Fibroblast of villous mesenchyme (primary cell): ENCODE measurements at regions not wholly inside any gene's neighbourhood (a gene's known extent, or its start where the extent isn't known, plus 50 kb on each side); places are given as distances from the start of the nearest gene placed in this dataset.

ENCODE experiments used
- DNase-seq: peaks from one replicate; pipeline ENCODE4 v3.0.0-alpha.2; 2010; ENCODE audit warnings: low read depth
- H3K4me3 ChIP-seq: 2 replicates; pipeline ENCODE4 v1.5.1; 2011; ENCODE audit warnings: low read depth, mild to moderate bottlenecking, low read length
- CTCF ChIP-seq: IDR thresholded peaks from 2 replicates; pipeline ENCODE4 v1.5.1; 2012; ENCODE audit warnings: low read depth, mild to moderate bottlenecking, low read length; ENCODE audit not compliant: insufficient read depth

GRCh38 chr2:217047209-217047608, 187.3 kb upstream of the TNP1 start:
- peak; percentile 28 for DNase-seq
- H3K4me3 ChIP-seq: no peak overlapping the region
- no peak for TF ChIP-seq CTCF

DNA sequence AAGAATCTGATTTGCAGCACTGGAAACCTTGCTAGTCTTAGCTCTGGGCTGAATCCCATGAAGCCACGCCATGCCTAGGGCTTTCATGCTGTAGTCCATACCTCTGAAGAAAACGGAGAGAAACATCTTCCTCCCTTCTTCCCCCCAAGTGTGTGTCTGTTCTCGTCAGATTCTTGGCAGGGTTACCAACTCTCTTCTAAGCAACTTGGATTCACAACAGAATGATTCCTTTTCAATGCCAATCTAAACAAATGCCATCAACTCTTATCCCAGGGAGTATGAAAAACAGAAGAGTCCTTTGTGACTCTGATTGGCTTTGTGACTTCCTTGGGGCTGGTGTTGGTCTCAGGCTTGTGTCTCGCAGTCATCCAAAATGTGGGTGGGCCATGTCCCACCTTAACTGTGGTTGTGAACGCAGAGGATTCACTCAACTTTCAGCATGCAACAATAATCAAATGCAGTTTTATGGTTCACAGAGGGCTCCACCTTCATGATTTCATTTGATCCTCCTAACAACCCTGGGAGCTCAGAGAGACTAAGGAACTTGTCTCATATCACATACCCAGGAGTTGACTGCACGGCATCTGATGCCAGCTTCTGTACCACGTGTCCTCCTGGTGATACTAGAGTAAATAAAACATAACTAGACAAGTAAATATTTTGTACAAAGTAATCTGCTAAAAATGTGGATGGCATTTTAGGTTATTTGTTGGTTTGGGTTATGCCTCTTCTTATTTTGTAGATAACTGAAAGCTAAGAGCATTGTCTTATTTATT, 186.0 kb upstream of the TNP1 start:
- no peak overlapping the region for H3K4me3 ChIP-seq
- TF ChIP-seq CTCF: no peak
- no peak for DNase-seq

- TF ChIP-seq CTCF: no peak
- no peak for DNase-seq
Observed at GRCh38 chr2:217040099-217040498, 180.2 kb upstream of the TNP1 start.

GRCh38 chr2:217038001-217038400, 178.1 kb upstream of the TNP1 start:
- no peak overlapping the region for H3K4me3 ChIP-seq
- DNase-seq: no peak
- no peak for TF ChIP-seq CTCF

More at GRCh38 chr2:217040099-217040498, 180.2 kb upstream of the TNP1 start:
- no peak overlapping the region for H3K4me3 ChIP-seq

GRCh38 chr2:217037353-217037752, 177.5 kb upstream of the TNP1 start:
- H3K4me3 ChIP-seq: no peak overlapping the region
- no peak for DNase-seq
- no peak for TF ChIP-seq CTCF

GRCh38 chr2:217035967-217036366, 176.1 kb upstream of the TNP1 start:
- no peak for DNase-seq
- TF ChIP-seq CTCF: no peak
- no peak overlapping the region for H3K4me3 ChIP-seq

DNA sequence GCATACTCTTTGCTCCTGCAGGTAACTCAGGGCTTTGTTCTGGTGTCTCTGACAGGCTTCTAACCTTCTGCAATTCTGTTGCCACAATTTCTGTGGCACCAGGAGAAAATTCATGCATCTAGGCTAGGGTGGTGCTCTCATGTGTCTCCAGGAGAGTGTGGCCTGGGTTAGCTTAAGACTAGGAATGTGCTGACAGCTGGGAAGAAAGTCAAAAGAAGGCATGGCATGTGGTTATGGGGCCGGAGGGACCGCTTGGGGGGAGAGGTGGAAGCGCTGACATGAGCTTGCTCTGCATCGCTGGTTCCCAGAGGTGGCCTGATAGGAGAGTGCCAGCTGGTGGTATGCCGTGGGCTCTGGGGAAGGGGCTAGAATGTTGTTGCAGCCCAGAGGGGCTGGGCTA, 173.3 kb upstream of the TNP1 start:
- no peak for DNase-seq
- H3K4me3 ChIP-seq: no peak overlapping the region
- no peak for TF ChIP-seq CTCF
